ENCODE measurements at regions not wholly inside any gene's neighbourhood (a gene's known extent, or its start where the extent isn't known, plus 50 kb on each side); places are given as distances from the start of the nearest gene placed in this dataset.

DNA sequence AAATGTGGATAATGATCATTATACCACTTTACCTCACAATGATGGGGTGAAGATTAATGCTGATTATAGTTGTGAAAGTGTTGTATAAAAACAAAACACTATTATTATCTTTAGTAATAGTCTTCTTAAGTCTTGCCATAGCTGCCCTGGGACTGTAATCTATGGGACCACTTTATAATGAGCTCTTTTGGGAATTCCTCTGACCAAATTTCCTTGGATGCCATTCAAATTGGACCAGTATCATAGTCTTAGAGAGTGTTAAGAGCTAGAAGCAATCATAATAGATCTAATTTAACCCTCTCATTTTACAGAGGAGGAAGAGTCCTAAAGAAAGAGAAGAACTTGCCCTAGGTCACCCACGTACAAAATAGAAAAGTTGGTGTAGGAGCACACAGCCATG, 457.7 kb upstream of the SLC14A2 start:
- TF ChIP-seq POLR2A (IDR thresholded peaks at IDR 0.05), result no peak
- TF ChIP-seq, protein P1, sequence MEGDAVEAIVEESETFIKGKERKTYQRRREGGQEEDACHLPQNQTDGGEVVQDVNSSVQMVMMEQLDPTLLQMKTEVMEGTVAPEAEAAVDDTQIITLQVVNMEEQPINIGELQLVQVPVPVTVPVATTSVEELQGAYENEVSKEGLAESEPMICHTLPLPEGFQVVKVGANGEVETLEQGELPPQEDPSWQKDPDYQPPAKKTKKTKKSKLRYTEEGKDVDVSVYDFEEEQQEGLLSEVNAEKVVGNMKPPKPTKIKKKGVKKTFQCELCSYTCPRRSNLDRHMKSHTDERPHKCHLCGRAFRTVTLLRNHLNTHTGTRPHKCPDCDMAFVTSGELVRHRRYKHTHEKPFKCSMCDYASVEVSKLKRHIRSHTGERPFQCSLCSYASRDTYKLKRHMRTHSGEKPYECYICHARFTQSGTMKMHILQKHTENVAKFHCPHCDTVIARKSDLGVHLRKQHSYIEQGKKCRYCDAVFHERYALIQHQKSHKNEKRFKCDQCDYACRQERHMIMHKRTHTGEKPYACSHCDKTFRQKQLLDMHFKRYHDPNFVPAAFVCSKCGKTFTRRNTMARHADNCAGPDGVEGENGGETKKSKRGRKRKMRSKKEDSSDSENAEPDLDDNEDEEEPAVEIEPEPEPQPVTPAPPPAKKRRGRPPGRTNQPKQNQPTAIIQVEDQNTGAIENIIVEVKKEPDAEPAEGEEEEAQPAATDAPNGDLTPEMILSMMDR (IDR thresholded peaks at IDR 0.05), result no peak
